OCI-LY7 (cell line): ENCODE measurements at regions not wholly inside any gene's neighbourhood (a gene's known extent, or its start where the extent isn't known, plus 50 kb on each side); places are given as distances from the start of the nearest gene placed in this dataset.

Experiments used
- BruUV-seq: library from RNA; stranded (reverse); fragments of 400-500 nt; replicated peaks from 2 replicates; lab custom pipeline; 2021; lab: Mats Ljungman, UMichigan
- CTCF ChIA-PET: fragments of 300-600 bp; sonication (Branson Sonifier 250); formaldehyde crosslinking; loops from one replicate; lab custom pipeline; 2022; ENCODE audit warnings: antibody characterized with exemption; ENCODE audit not compliant: unreplicated experiment; lab: Charles Lee
- POLR2A ChIA-PET: fragments of 300-600 bp; sonication (Branson Sonifier 250); formaldehyde crosslinking; loops from one replicate; lab custom pipeline; 2022; ENCODE audit warnings: antibody characterized with exemption; lab: Charles Lee
- DNase-seq: peaks from one replicate; pipeline ENCODE4 v3.0.0-alpha.2; 2015; ENCODE audit warnings: low spot score
- H2AFZ ChIP-seq: fragments of 200-600 bp; sonication (generic), shearing (Covaris generic); 2 replicates; pipeline ENCODE4 v1.6.1; 2014; ENCODE audit warnings: mild to moderate bottlenecking, antibody characterized with exemption, low read length, moderate library complexity
- H3K27ac ChIP-seq: fragments of 200-600 bp; sonication (generic); 2 replicates; pipeline ENCODE4 v1.5.1; 2014; ENCODE audit warnings: mixed run types, low read depth, mild to moderate bottlenecking, moderate library complexity, low read length, inconsistent platforms; ENCODE audit not compliant: poor library complexity, severe bottlenecking
- H3K36me3 ChIP-seq: fragments of 200-600 bp; sonication (generic); 2 replicates; pipeline ENCODE4 v1.6.1; 2014; ENCODE audit warnings: mild to moderate bottlenecking, antibody characterized with exemption, low read length, moderate library complexity, mixed read lengths; ENCODE audit not compliant: insufficient read depth
- H3K4me1 ChIP-seq: fragments of 200-600 bp; sonication (generic); 2 replicates; pipeline ENCODE4 v1.5.1; 2014; ENCODE audit warnings: mild to moderate bottlenecking, low read length; ENCODE audit not compliant: insufficient read depth, poor library complexity, severe bottlenecking
- H3K4me2 ChIP-seq: fragments of 200-600 bp; sonication (generic); 2 replicates; pipeline ENCODE4 v1.6.1; 2014; ENCODE audit warnings: mild to moderate bottlenecking, low read length
- H3K4me3 ChIP-seq: fragments of 200-600 bp; sonication (generic); 2 replicates; pipeline ENCODE4 v1.5.1; 2014; ENCODE audit warnings: mild to moderate bottlenecking, low read depth, low read length; ENCODE audit not compliant: poor library complexity, severe bottlenecking
- H3K79me2 ChIP-seq: fragments of 200-600 bp; sonication (generic); 2 replicates; pipeline ENCODE4 v1.6.1; 2016; ENCODE audit warnings: low read depth, mild to moderate bottlenecking, low read length, moderate library complexity, mixed read lengths; ENCODE audit not compliant: insufficient read depth
- H3K9me2 ChIP-seq: fragments of 200-600 bp; sonication (generic); 2 replicates; pipeline ENCODE4 v1.6.1; 2016; ENCODE audit warnings: mild to moderate bottlenecking, low read length, mixed read lengths; ENCODE audit not compliant: insufficient read depth
- H3K9me3 ChIP-seq: fragments of 200-600 bp; sonication (generic); 2 replicates; pipeline ENCODE4 v1.6.1; 2014; ENCODE audit warnings: mild to moderate bottlenecking, mixed run types, low read length, mixed read lengths
- H4K20me1 ChIP-seq: fragments of 200-600 bp; sonication (generic); 2 replicates; pipeline ENCODE4 v1.6.1; 2014; ENCODE audit warnings: mild to moderate bottlenecking, antibody characterized with exemption, low read length, moderate library complexity, mixed read lengths; ENCODE audit not compliant: insufficient read depth
- CTCF ChIP-seq: fragments of 200-600 bp; sonication (generic); conservative IDR thresholded peaks from 2 replicates; pipeline ENCODE4 v1.5.1; 2014; ENCODE audit warnings: mild to moderate bottlenecking, antibody characterized with exemption, low read length, moderate library complexity, mixed read lengths
- EZH2phosphoT487 ChIP-seq: fragments of 200-600 bp; sonication (generic); IDR thresholded peaks from 2 replicates; pipeline ENCODE4 v1.6.1; 2018; ENCODE audit warnings: low read depth, borderline replicate concordance, mild to moderate bottlenecking, mixed run types, antibody characterized with exemption, low read length, moderate library complexity, mixed read lengths
- intact Hi-C: fragments of 100-400 bp; cut with micrococcal nuclease; formaldehyde crosslinking; loops from one replicate; pipeline ENCODE4 v1.10.0; 2022; ENCODE audit not compliant: unreplicated experiment

DNA sequence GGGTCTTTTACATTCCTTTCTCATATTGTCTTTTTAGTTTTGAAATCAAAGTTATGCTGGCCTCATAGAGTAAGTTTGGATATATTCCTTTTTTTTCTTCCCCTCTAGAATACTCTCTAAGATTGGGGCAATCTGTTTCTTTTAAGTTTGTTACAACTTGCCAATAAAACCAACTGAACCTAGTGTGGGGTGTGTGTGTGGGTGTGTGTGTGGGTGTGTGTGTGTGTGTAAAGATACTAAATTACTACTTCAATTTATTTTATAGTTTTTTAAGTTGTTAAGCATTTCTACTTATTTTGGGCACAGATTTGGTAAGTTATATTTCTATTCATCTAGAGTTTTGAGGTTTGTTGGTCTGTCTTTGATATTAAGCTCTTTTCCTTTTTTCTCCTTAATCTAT, 198.2 kb upstream of the TMC3 start:
- no peak overlapping the region for H3K4me3 ChIP-seq
- H3K79me2 ChIP-seq = no peaks in the 10 kb centered on the region
- H3K4me1 ChIP-seq = no peaks in the 10 kb centered on the region
- no peaks in the 10 kb centered on the region for H3K9me3 ChIP-seq
- no peak for TF ChIP-seq CTCF
- TF ChIP-seq EZH2phosphoT487 = no peak
- no peak for DNase-seq
- POLR2A ChIA-PET = interaction anchor here (0.5 kb wide), 1 partner anchor 553 kb away, joined by 6 read pairs; no protein-coding TSS in a partner anchor
- CTCF ChIA-PET = no interaction called here
- H3K36me3 ChIP-seq = no peaks in the 10 kb centered on the region
- H3K4me2 ChIP-seq = no peak overlapping the region
- H4K20me1 ChIP-seq = no peaks in the 10 kb centered on the region
- no TSS peak for BruUV-seq
- intact Hi-C loops = no loop called here
- H3K9me2 ChIP-seq = no peaks in the 10 kb centered on the region
- H2AFZ ChIP-seq = no peak overlapping the region
- H3K27ac ChIP-seq = no peak overlapping the region

- H3K79me2 ChIP-seq = no peaks in the 10 kb centered on the region
- no peak for DNase-seq
- CTCF ChIA-PET = no interaction called here
- no peaks in the 10 kb centered on the region for H3K9me2 ChIP-seq
- no peaks in the 10 kb centered on the region for H3K36me3 ChIP-seq
- POLR2A ChIA-PET = no interaction called here
- intact Hi-C loops = no loop called here
- H2AFZ ChIP-seq = no peak overlapping the region
- BruUV-seq = no TSS peak
- H3K9me3 ChIP-seq = no peaks in the 10 kb centered on the region
- H3K4me3 ChIP-seq = no peak overlapping the region
- H3K4me2 ChIP-seq = no peak overlapping the region
- no peak for TF ChIP-seq CTCF
- no peak for TF ChIP-seq EZH2phosphoT487
- H3K4me1 ChIP-seq = no peaks in the 10 kb centered on the region
- H4K20me1 ChIP-seq = no peaks in the 10 kb centered on the region
- H3K27ac ChIP-seq = no peak overlapping the region
Measured at GRCh38 chr15:81569286-81570080, 195.5 kb upstream of the TMC3 start.

DNA sequence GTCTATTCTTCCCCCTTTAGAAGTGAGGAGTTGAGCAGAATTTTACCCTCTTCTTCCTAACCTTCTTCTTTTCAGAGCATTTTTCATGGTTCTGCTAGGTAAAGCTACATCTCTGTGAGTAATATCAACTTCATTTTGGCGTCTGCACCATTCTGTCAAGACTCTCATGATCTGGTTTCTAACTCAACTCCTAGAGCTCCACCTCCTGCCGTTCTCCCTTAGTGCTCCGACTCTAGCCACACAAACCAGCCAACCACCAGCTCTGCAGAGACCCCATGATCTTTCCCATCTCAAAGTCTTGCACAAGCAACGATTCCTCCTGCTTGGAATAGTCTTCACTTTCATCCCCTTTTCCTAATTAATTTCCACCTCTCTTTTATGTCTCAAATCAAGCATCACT, 193.9 kb upstream of the TMC3 start:
- H3K4me2 ChIP-seq = no peak overlapping the region
- DNase-seq = no peak
- BruUV-seq = no TSS peak
- H3K9me2 ChIP-seq = no peaks in the 10 kb centered on the region
- H3K27ac ChIP-seq = no peak overlapping the region
- H3K4me1 ChIP-seq = no peaks in the 10 kb centered on the region
- H3K36me3 ChIP-seq = no peaks in the 10 kb centered on the region
- no peak overlapping the region for H2AFZ ChIP-seq
- ChIA-PET POLR2A (interaction anchor here (1.0 kb wide), 1 partner anchor 10 kb away, joined by 3 read pairs; no protein-coding TSS in a partner anchor), CTCF (no interaction called here)
- TF ChIP-seq CTCF = no peak
- TF ChIP-seq EZH2phosphoT487 = no peak
- H3K4me3 ChIP-seq = no peak overlapping the region
- no peaks in the 10 kb centered on the region for H3K79me2 ChIP-seq
- intact Hi-C loops = no loop called here
- H3K9me3 ChIP-seq = no peaks in the 10 kb centered on the region
- H4K20me1 ChIP-seq = no peaks in the 10 kb centered on the region
